Heart right ventricle (tissue), 16 donors: ENCODE measurements at regions not wholly inside any gene's neighbourhood (a gene's known extent, or its start where the extent isn't known, plus 50 kb on each side); places are given as distances from the start of the nearest gene placed in this dataset.

Source experiments
- ATAC-seq, 8 donors: fragments of 200-7000 bp; cut with Tn5 transposase; one replicate each; pipeline ENCODE4 v1.9.1; 2020; ENCODE audit warnings: mild to moderate bottlenecking in 8 of 8, moderate library complexity in 8 of 8, moderate number of reproducible peaks in 1 of 8
- DNase-seq, 2 donors: peaks; one replicate each; pipeline ENCODE4 v3.0.0-alpha.2; 2020
- H3K27ac ChIP-seq, 10 donors: fragments of 200-600 bp; sonication (generic) in 2 of 10; one replicate each; pipeline versions ENCODE4 v1.5.0 to v1.8.0; 2020 to 2022; ENCODE audit warnings: mild to moderate bottlenecking in 3 of 10
- H3K27me3 ChIP-seq, 7 donors: fragments of 200-600 bp; one replicate each; pipeline ENCODE4 v1.8.0; 2021 to 2022; ENCODE audit warnings: mild to moderate bottlenecking in 2 of 7
- H3K36me3 ChIP-seq, 9 donors: fragments of 200-600 bp; sonication (generic) in 1 of 9; one replicate each; pipeline versions ENCODE4 v1.5.0 to v1.8.0; 2020 to 2022; ENCODE audit warnings: mild to moderate bottlenecking in 2 of 9
- H3K4me1 ChIP-seq, 9 donors: fragments of 200-600 bp; sonication (generic) in 1 of 9; one replicate each; pipeline versions ENCODE4 v1.5.0 to v1.8.0; 2020 to 2022; ENCODE audit warnings: mild to moderate bottlenecking in 4 of 9
- H3K4me3 ChIP-seq, 10 donors: fragments of 200-600 bp; sonication (generic) in 2 of 10; one replicate each; pipeline versions ENCODE4 v1.5.0 to v1.8.0; 2020 to 2022; ENCODE audit warnings: mild to moderate bottlenecking in 7 of 10, moderate library complexity in 2 of 10
- H3K9me3 ChIP-seq, 11 donors: fragments of 200-600 bp in 10 of 11; sonication (generic) in 2 of 11; one replicate each; pipeline versions ENCODE4 v1.5.0 to v1.8.0; 2013 to 2022; ENCODE audit warnings: mild to moderate bottlenecking in 2 of 11, control low read depth in 1 of 11, moderate library complexity in 1 of 11
- CTCF ChIP-seq, 9 donors: fragments of 200-600 bp; sonication (generic) in 2 of 9; IDR thresholded peaks; one replicate each; pipeline versions ENCODE4 v1.5.0 to v1.8.0; 2021 to 2022; ENCODE audit warnings: antibody characterized with exemption in 9 of 9, mild to moderate bottlenecking in 5 of 9, moderate library complexity in 1 of 9
- WGBS, 2 donors: extraction: QIAGEN DNeasy Blood & Tissue Kit; methylation state at CpG; one replicate each; pipeline ENCODE4 v1.1.7; 2013; ENCODE audit warnings: inconsistent platforms in 1 of 2; 5-methylcytosine and 5-hydroxymethylcytosine counted together
- intact Hi-C, 10 donors: fragments of 100-400 bp; cut with DNase I; formaldehyde crosslinking; loops; one replicate each; pipeline versions ENCODE4 v1.11.1 to v1.14.2; 2022
- donor health status: Arrhythmogenic right ventricular cardiomyopathy.
- donor health status: ischemic (EF 13 %, LVEDD 7.1; RV severe dilation, severe dysfunction).
- donor health status: healthy with polysubstance abuse.
- donor health status: DM: no; HTN: yes; CAD: no.
- donor health status: DM: no; HTN: no; CAD: no.
- donor health status: ischemic (EF 25% LVEDD 6.9; RV normal size, moderate dysfunction).
- donor health status: ischemic (EF 25% LVEDD 5.7; RV mildly dilated, moderate dysfunction).
- donor health status: healthy.
- donor health status: DM: yes; HTN: yes; CAD: no.
- donor health status: Ischemic cardiomyopathy.
- donor health status: ischemic (EF 35%, LVEDD 5.7; RV mildly dilated, moderate dysfunction).
- donor health status: nonischemic (EF 11% LVEDD 7.7; RV severe dilation, severe dysfunction).
- donor health status: DM: yes; HTN: yes; CAD: no.
- donor health status: PGD.
- donor health status: ischemic (EF 29% LVEDD 5.4; RV normal size, mild dysfunction).
- donor health status: nonischemic (EF 23%, LVEDD 6.1; RV moderate dilation, normal function).

DNA sequence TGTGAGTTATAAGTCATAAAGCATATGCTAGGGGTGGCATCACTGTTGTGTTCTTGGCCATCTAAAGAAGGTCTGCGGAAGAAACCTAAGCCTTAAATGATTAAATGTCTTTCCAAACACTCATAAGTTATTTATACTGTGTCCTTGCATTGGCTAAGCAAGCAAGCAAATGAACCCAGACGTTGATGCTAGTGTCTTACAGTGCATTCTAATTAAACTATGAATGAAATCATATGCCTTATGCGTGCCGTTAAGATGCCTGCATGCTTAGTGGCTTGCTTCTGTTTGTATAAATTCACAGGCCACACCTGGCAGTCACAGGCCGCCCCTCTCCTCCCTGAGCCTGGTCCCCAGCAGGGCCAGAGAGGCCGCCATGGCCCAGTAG, 49.9 kb downstream of the RIN2 start:
- WGBS, 2 donors: 67 to 69% methylated on average over 6 of the region's 6 CpGs
- H3K27ac ChIP-seq: peak overlapping the region in 3 of 10 donors; percentile 17 to 59 (median 26)
- H3K4me1 ChIP-seq: peaks cover 10 to 78% (median 33%) of the 10 kb centered on the region in 9 donors
- no peaks in the 10 kb centered on the region for H3K9me3 ChIP-seq
- H3K4me3 ChIP-seq: no peak overlapping the region
- H3K27me3 ChIP-seq: no peaks in the 10 kb centered on the region
- TF ChIP-seq CTCF (IDR thresholded peaks at IDR 0.05): no peak
- peak in 2 of 8 donors; percentile 7 to 33 for ATAC-seq
- intact Hi-C loops: no loop called here
- peaks cover 0 to 22% (median 3%) of the 10 kb centered on the region in 9 donors for H3K36me3 ChIP-seq
- no peak for DNase-seq

- H3K36me3 ChIP-seq: peaks cover 0 to 18% (median 0%) of the 10 kb centered on the region in 9 donors
- no peaks in the 10 kb centered on the region for H3K27me3 ChIP-seq
- no peaks in the 10 kb centered on the region for H3K9me3 ChIP-seq
- peak overlapping the region in 2 of 10 donors; percentile 17 for H3K27ac ChIP-seq
- DNase-seq (no peak), ATAC-seq (peak in 2 of 8 donors; percentile 10 to 21)
- WGBS, 2 donors: 85 to 96% methylated on average over 8 of the region's 8 CpGs
- TF ChIP-seq CTCF (IDR thresholded peaks at IDR 0.05): no peak
- H3K4me3 ChIP-seq: no peak overlapping the region
- peaks cover 10 to 83% (median 37%) of the 10 kb centered on the region in 9 donors for H3K4me1 ChIP-seq
- intact Hi-C loops: no loop called here
Observed at GRCh38 chr20:19808498-19808897, 50.4 kb downstream of the RIN2 start.

- ATAC-seq (peak in 2 of 8 donors; percentile 18 to 33), DNase-seq (no peak)
- Histone ChIP-seq H3K36me3 (peaks cover 0 to 18% (median 0%) of the 10 kb centered on the region in 9 donors), H3K4me3 (no peak overlapping the region), H3K9me3 (no peaks in the 10 kb centered on the region), H3K4me1 (peaks cover 10 to 83% (median 40%) of the 10 kb centered on the region in 9 donors), H3K27me3 (no peaks in the 10 kb centered on the region), H3K27ac (peak overlapping the region in 2 of 10 donors; percentile 17)
- intact Hi-C loops: no loop called here
- no peak for TF ChIP-seq CTCF (IDR thresholded peaks at IDR 0.05)
- 73 to 76% methylated on average over 9 of the region's 9 CpGs for WGBS, 2 donors
Observed at GRCh38 chr20:19809505-19809904, 51.4 kb downstream of the RIN2 start.

GRCh38 chr20:19811231-19811630, 53.2 kb downstream of the RIN2 start:
- no peak for DNase-seq
- Histone ChIP-seq H3K4me3 (no peak overlapping the region), H3K36me3 (peaks cover 0 to 10% (median 0%) of the 10 kb centered on the region in 9 donors), H3K27me3 (no peaks in the 10 kb centered on the region), H3K9me3 (no peaks in the 10 kb centered on the region), H3K4me1 (peaks cover 11 to 84% (median 57%) of the 10 kb centered on the region in 9 donors), H3K27ac (peak overlapping the region in 1 of 10 donors; percentile 90)
- ATAC-seq: no peak
- TF ChIP-seq CTCF (IDR thresholded peaks at IDR 0.05): no peak
- intact Hi-C loops: no loop called here
- WGBS, 2 donors: 81 to 89% methylated on average over 8 of the region's 8 CpGs
